Vagina (tissue), 2 donors: ENCODE measurements at regions not wholly inside any gene's neighbourhood (a gene's known extent, or its start where the extent isn't known, plus 50 kb on each side); places are given as distances from the start of the nearest gene placed in this dataset.

Experiments used
- CTCF ChIP-seq, 3 experiments: fragments of 450-650 bp in 2 of 3; fragments of 200-600 bp in 1 of 3; sonication (generic) in 1 of 3; IDR thresholded peaks; one replicate each; pipeline ENCODE4 v1.5.1; 2017 to 2019; ENCODE audit warnings: antibody characterized with exemption in 3 of 3, mild to moderate bottlenecking in 2 of 3, moderate library complexity in 2 of 3
- POLR2A ChIP-seq, 2 donors: fragments of 450-650 bp; IDR thresholded peaks; one replicate each; pipeline ENCODE4 v1.6.1; 2017; ENCODE audit warnings: antibody characterized with exemption in 2 of 2, mild to moderate bottlenecking in 2 of 2, moderate library complexity in 2 of 2
- POLR2AphosphoS5 ChIP-seq, 2 donors: sonication (generic); formaldehyde crosslinking; IDR thresholded peaks; one replicate each; pipeline ENCODE4 v1.9.0; 2017; ENCODE audit warnings: antibody characterized with exemption in 2 of 2, mild to moderate bottlenecking in 2 of 2, low read depth in 1 of 2; ENCODE audit not compliant: insufficient read depth in 1 of 2

GRCh38 chrX:120775959-120776358 lies 99.7 kb downstream of the CT47B1 start:
- TF ChIP-seq CTCF (IDR thresholded peaks at IDR 0.05) (no peak), POLR2AphosphoS5 (IDR thresholded peaks at IDR 0.05; ENCODE audit: insufficient read depth in 1 of 2, low read depth in 1 of 2) (no peak), POLR2A (IDR thresholded peaks at IDR 0.05) (no peak)
